GM10248 (cell line): ENCODE measurements at regions not wholly inside any gene's neighbourhood (a gene's known extent, or its start where the extent isn't known, plus 50 kb on each side); places are given as distances from the start of the nearest gene placed in this dataset.
"Not testable (repeated sequence)": the region's sequence is repeated elsewhere in the genome, so short reads cannot be mapped to it uniquely, and the experiment has no call there.

ENCODE experiments used
- CTCF ChIA-PET: fragments of 300-600 bp; sonication (Branson Sonifier 250); formaldehyde crosslinking; extraction: SDS; loops from one replicate; lab custom pipeline; 2021; ENCODE audit warnings: antibody characterized with exemption; lab: Yijun Ruan, JAX
- POLR2A ChIA-PET: fragments of 350-650 bp; sonication (Branson Sonifier 250); formaldehyde crosslinking; extraction: SDS; loops from one replicate; lab custom pipeline; 2020; ENCODE audit warnings: antibody characterized with exemption; lab: Yijun Ruan, JAX
- DNase-seq: peaks from one replicate; pipeline ENCODE4 v3.0.0; 2012; ENCODE audit errors: extremely low spot score
- CTCF ChIP-seq: IDR thresholded peaks from 2 replicates; pipeline ENCODE4 v1.5.1; 2012; ENCODE audit warnings: mild to moderate bottlenecking, low read depth; ENCODE audit errors: extremely low read depth, missing control alignments, control extremely low read depth

- CTCF ChIA-PET: interaction anchor here (2.8 kb wide), 1 partner anchor 12 kb away, joined by 11 read pairs; no protein-coding TSS in a partner anchor
- POLR2A ChIA-PET: no interaction called here
- no peak for DNase-seq
- no peak for TF ChIP-seq CTCF
Measured at GRCh38 chr22:45084400-45084920, 74.7 kb upstream of the PHF21B start.

- POLR2A ChIA-PET: no interaction called here
- no peak for DNase-seq
- CTCF ChIA-PET: interaction anchor here (0.7 kb wide), 1 partner anchor 267 kb away, joined by 3 read pairs; no protein-coding TSS in a partner anchor
- TF ChIP-seq CTCF: no peak
Measured at GRCh38 chr22:45087802-45088201, 75.9 kb upstream of the NUP50 start.

GRCh38 chr22:45088576-45088975 lies 75.1 kb upstream of the NUP50 start:
- no peak for DNase-seq
- POLR2A ChIA-PET: no interaction called here
- CTCF ChIA-PET: no interaction called here
- TF ChIP-seq CTCF: no peak

GRCh38 chr22:45090497-45090910 lies 73.2 kb upstream of the NUP50 start:
- ChIA-PET CTCF (no interaction called here), POLR2A (no interaction called here)
- no peak for TF ChIP-seq CTCF
- DNase-seq: no peak

GRCh38 chr22:45091254-45091854 lies 72.4 kb upstream of the NUP50 start:
- CTCF ChIA-PET: no interaction called here
- TF ChIP-seq CTCF: no peak
- POLR2A ChIA-PET: no interaction called here
- no peak for DNase-seq

GRCh38 chr22:45091875-45092274 lies 71.8 kb upstream of the NUP50 start:
- CTCF ChIA-PET, DNase-seq, POLR2A ChIA-PET: not testable (repeated sequence)

- CTCF ChIA-PET: interaction anchor here (1.3 to 1.6 kb wide), 2 partner anchors 118 to 272 kb away, joined by 3 read pairs; no protein-coding TSS in a partner anchor
- TF ChIP-seq CTCF: no peak
Measured at GRCh38 chr22:45092644-45093043, 71.1 kb upstream of the NUP50 start.

More at GRCh38 chr22:45092644-45093043, 71.1 kb upstream of the NUP50 start:
- POLR2A ChIA-PET: no interaction called here
- no peak for DNase-seq
